Fibroblast of mammary gland (primary cell): ENCODE measurements at regions not wholly inside any gene's neighbourhood (a gene's known extent, or its start where the extent isn't known, plus 50 kb on each side); places are given as distances from the start of the nearest gene placed in this dataset.

Experiments
- DNase-seq: peaks from one replicate; pipeline ENCODE4 v3.0.0-alpha.2; 2010; ENCODE audit warnings: low read depth
- H3K4me3 ChIP-seq: 2 replicates; pipeline ENCODE4 v1.5.1; 2011; ENCODE audit warnings: low read depth, mild to moderate bottlenecking, low read length, moderate library complexity; ENCODE audit not compliant: control insufficient read depth
- TF ChIP-seq, protein P1 (sequence below): conservative IDR thresholded peaks from 2 replicates; pipeline ENCODE4 v1.5.1; 2011; ENCODE audit warnings: low read depth, low read length, inconsistent platforms; ENCODE audit not compliant: control insufficient read depth, insufficient read depth

DNA sequence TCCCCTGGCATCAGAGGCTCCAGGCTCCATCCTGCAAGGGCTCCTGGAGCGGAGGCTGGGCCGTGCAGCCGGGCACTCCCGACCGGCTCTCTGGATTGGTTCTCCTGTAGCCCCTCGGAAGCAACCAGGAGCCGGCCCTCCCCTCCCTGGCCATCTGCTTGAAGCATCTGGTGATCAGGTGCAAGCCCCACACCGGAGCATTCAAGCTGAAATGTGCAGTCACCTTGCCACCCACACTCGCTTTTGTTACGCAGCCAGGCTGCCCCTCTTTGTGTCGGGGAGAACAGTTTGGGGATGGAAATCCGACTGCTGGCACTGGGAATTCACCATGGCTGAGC, 258.8 kb downstream of the ZNF536 start:
- no peak for DNase-seq
- TF ChIP-seq, protein P1, sequence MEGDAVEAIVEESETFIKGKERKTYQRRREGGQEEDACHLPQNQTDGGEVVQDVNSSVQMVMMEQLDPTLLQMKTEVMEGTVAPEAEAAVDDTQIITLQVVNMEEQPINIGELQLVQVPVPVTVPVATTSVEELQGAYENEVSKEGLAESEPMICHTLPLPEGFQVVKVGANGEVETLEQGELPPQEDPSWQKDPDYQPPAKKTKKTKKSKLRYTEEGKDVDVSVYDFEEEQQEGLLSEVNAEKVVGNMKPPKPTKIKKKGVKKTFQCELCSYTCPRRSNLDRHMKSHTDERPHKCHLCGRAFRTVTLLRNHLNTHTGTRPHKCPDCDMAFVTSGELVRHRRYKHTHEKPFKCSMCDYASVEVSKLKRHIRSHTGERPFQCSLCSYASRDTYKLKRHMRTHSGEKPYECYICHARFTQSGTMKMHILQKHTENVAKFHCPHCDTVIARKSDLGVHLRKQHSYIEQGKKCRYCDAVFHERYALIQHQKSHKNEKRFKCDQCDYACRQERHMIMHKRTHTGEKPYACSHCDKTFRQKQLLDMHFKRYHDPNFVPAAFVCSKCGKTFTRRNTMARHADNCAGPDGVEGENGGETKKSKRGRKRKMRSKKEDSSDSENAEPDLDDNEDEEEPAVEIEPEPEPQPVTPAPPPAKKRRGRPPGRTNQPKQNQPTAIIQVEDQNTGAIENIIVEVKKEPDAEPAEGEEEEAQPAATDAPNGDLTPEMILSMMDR = no peak
- H3K4me3 ChIP-seq = no peak overlapping the region

DNA sequence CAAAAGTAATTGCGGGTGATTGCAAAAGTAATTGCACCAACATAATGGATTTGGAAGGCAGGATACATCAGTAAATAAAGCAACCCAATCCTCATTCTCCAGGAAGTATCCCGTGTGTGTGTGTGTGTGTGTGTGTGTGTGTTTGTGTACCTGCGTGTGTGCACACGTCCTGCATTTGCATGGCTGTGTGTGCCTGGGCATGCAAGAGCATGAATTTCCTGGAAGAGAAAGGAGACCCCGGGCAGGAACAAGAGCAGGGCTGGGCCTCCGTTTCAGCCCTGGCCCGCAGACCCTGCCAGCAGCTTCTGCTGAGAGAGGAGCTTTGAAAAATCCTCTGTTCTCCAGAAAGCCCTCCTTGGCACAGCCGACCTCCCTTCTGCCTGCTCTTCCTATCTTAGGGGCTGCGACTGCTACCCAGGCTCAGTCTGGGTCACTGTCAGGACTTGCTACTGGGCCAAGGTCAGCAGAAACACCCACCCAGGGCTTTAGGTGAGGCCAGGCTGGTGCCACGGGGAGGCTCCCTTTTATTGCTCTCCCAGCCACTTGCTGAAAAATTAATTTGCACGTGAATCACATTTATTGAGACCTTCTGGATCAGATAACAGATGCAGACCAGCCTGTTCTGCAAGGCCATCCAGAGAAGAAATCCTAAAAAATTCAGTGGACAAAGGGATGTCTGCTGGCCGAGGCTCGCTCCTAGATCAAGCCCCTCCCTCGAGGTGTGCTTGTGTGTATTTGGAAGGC, 258.3 kb downstream of the ZNF536 start:
- TF ChIP-seq, protein P1 = no peak
- DNase-seq = no peak
- no peak overlapping the region for H3K4me3 ChIP-seq

DNA sequence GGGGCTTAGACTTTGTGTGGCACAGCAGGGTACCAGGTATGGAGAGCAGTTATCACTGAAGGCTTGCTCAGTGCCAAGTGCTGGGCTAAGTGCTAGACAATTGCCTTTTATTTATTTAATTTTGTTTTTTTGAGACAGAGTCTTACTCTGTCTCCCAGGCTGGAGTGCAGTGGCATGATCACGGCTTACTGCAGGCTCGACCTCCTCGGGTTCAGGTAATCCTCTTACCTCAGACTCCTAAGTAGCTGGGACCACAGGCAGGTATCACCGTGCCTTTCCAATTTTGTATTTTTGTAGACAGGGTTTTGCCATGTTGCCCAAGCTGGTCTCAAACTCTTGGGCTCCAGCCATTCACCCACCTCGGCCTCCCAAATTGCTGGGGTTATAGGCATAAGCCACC, 256.9 kb downstream of the ZNF536 start:
- no peak for DNase-seq

DNA sequence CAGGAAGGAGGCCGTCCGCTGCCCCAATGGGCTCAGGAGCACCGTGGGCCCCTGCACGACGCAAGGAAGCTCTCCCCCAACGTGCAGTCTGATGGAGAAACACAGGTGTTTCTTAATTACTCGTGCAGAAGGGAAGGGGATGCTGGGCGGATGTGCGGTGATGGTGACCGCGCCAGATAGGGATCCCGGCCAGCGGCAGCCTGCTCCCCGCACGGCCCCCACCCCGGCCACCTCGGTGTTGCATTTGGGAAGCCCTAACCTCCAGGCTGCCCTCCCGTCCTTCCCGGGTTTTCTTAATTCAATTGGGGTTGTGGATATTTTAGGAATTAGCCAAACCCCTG, 254.4 kb downstream of the ZNF536 start:
- TF ChIP-seq, protein P1 = no peak
- DNase-seq = no peak
- no peak overlapping the region for H3K4me3 ChIP-seq

More for the DNA sequence above, 256.9 kb downstream of the ZNF536 start:
- no peak overlapping the region for H3K4me3 ChIP-seq
- TF ChIP-seq, protein P1 = no peak

DNA sequence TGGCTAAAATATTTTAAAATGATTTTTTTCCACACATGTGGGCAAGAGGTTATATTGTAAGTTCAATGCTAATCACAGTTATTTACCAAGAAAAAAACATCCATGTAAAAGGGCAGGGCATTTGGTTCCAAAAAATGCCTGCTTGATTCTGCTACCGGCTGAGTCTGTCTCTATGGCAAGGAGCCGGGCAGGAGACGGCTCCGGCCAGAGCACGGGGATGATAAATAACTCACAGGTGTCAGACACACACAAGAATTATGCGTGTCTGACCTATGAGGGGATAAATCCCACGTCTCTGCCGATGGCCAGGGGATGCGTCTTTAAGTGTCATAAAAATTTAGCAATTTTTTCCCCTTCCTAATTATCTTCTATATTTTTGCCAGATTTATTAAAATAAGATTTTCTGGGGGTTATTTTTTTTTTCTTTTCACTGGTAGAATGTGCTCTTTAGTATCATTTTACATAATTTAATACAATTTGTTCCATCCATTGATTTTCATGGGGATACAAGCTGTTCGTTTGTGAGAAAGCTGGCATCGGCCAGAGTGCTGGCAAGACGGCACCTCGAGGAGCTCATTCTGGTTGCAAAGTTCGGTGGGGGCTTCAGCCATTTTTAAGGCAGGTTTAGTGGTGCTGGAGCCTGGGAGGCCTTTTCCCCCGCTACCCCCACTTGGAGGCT, 253.9 kb downstream of the ZNF536 start:
- TF ChIP-seq, protein P1 = no peak
- no peak overlapping the region for H3K4me3 ChIP-seq
- no peak for DNase-seq

DNA sequence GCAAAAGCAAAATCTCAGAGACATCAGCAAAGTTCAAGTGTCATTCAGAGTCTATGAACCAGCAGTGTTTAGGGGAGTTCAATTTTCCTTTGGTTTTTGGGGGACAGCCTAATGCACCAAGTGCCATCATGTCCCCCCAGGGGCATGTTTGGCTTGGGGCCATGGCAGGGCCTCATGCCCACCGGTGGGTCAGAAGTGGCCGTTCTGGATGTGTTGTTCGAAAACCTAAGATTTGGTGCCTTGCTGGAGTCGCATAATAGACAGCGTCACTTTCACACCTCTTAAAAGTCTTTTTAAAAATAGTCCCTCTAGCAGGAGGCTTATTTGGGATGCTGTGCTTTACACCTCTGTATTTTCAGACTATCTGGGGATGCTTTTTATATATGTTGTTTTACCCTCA, 250.1 kb downstream of the ZNF536 start:
- TF ChIP-seq, protein P1 = no peak
- no peak overlapping the region for H3K4me3 ChIP-seq
- no peak for DNase-seq
